A673 (cell line): ENCODE measurements at regions not wholly inside any gene's neighbourhood (a gene's known extent, or its start where the extent isn't known, plus 50 kb on each side); places are given as distances from the start of the nearest gene placed in this dataset.

ENCODE experiments used
- EZH2 ChIP-seq: fragments of 200-600 bp; sonication (generic); IDR thresholded peaks from 2 replicates; pipeline ENCODE4 v1.6.1; 2017; ENCODE audit warnings: borderline replicate concordance, low read depth, mild to moderate bottlenecking, mixed read lengths, antibody characterized with exemption, low read length; ENCODE audit not compliant: poor library complexity, severe bottlenecking
- TF ChIP-seq, protein P1 (sequence below): fragments of 300-800, 200-600 bp; sonication (generic); conservative IDR thresholded peaks from 2 replicates; pipeline ENCODE4 v1.5.1; 2017; ENCODE audit warnings: low read depth, mild to moderate bottlenecking, antibody characterized with exemption, low read length, moderate library complexity, mixed read lengths

DNA sequence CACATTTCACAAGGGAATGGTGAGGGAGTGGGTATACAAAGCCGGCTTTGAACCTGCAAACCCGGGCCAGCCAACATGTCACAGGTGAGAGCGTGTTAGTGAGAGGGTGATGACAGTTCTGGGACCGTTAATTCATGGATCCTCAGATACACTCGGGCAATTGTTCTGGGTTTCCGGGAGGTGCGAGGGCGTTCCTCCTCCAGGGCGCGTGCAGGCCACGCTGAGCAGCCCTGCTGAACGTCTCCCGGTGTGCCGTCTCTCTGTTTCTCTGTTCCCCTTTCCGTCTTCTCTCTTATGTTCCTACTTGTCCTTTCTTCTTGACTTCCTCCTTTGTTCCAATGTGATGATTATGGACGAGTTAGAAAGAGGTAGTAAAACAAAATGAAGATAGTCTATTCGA is 130.0 kb upstream of the GMDS start:
- TF ChIP-seq, protein P1, sequence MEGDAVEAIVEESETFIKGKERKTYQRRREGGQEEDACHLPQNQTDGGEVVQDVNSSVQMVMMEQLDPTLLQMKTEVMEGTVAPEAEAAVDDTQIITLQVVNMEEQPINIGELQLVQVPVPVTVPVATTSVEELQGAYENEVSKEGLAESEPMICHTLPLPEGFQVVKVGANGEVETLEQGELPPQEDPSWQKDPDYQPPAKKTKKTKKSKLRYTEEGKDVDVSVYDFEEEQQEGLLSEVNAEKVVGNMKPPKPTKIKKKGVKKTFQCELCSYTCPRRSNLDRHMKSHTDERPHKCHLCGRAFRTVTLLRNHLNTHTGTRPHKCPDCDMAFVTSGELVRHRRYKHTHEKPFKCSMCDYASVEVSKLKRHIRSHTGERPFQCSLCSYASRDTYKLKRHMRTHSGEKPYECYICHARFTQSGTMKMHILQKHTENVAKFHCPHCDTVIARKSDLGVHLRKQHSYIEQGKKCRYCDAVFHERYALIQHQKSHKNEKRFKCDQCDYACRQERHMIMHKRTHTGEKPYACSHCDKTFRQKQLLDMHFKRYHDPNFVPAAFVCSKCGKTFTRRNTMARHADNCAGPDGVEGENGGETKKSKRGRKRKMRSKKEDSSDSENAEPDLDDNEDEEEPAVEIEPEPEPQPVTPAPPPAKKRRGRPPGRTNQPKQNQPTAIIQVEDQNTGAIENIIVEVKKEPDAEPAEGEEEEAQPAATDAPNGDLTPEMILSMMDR: no peak
- TF ChIP-seq EZH2: no peak
